AG04449 (cell line): ENCODE measurements at regions not wholly inside any gene's neighbourhood (a gene's known extent, or its start where the extent isn't known, plus 50 kb on each side); places are given as distances from the start of the nearest gene placed in this dataset.

Experiments
- CTCF ChIA-PET: fragments of 350-600 bp; formaldehyde crosslinking; extraction: SDS; loops from one replicate; lab custom pipeline; 2021; ENCODE audit warnings: antibody characterized with exemption; lab: Yijun Ruan, JAX
- POLR2A ChIA-PET: fragments of 400-600, 350-600 bp; formaldehyde crosslinking; extraction: SDS; loops from one replicate; lab custom pipeline; 2020; ENCODE audit warnings: antibody characterized with exemption, inconsistent platforms; lab: Yijun Ruan, JAX
- DNase-seq: peaks from one replicate; pipeline ENCODE4 v3.0.0-alpha.2; 2010; ENCODE audit warnings: low read depth, low spot score
- H3K4me3 ChIP-seq: 2 replicates; pipeline ENCODE4 v1.5.1; 2011; ENCODE audit warnings: low read depth, mild to moderate bottlenecking, control low read depth, low read length
- CTCF ChIP-seq: IDR thresholded peaks from one replicate; pipeline ENCODE4 v1.5.1; 2011; ENCODE audit warnings: mild to moderate bottlenecking, moderate library complexity, low read length, control low read depth, inconsistent platforms; ENCODE audit not compliant: insufficient read depth; ENCODE audit errors: missing control alignments

GRCh38 chr3:27889745-27890144 is 167.6 kb upstream of the EOMES start:
- H3K4me3 ChIP-seq = no peak overlapping the region
- CTCF ChIA-PET = no interaction called here
- no peak for DNase-seq
- POLR2A ChIA-PET = no interaction called here
- no peak for TF ChIP-seq CTCF

- no peak for TF ChIP-seq CTCF
- DNase-seq = no peak
- POLR2A ChIA-PET = no interaction called here
- H3K4me3 ChIP-seq = no peak overlapping the region
- CTCF ChIA-PET = no interaction called here
Observed at GRCh38 chr3:27900316-27900715, 178.2 kb upstream of the EOMES start.

GRCh38 chr3:27903446-27903845 is 181.3 kb upstream of the EOMES start:
- DNase-seq = no peak
- no peak overlapping the region for H3K4me3 ChIP-seq
- CTCF ChIA-PET = no interaction called here
- no peak for TF ChIP-seq CTCF
- POLR2A ChIA-PET = no interaction called here

- no peak for DNase-seq
- ChIA-PET CTCF (no interaction called here), POLR2A (no interaction called here)
- TF ChIP-seq CTCF = no peak
- no peak overlapping the region for H3K4me3 ChIP-seq
Observed at GRCh38 chr3:27905625-27906024, 183.5 kb upstream of the EOMES start.

- no peak overlapping the region for H3K4me3 ChIP-seq
- CTCF ChIA-PET = no interaction called here
- POLR2A ChIA-PET = no interaction called here
- DNase-seq = no peak
- TF ChIP-seq CTCF = no peak
Observed at GRCh38 chr3:27907148-27907547, 185.0 kb upstream of the EOMES start.

- DNase-seq = no peak
- no peak for TF ChIP-seq CTCF
- ChIA-PET CTCF (no interaction called here), POLR2A (no interaction called here)
- no peak overlapping the region for H3K4me3 ChIP-seq
Observed at GRCh38 chr3:27907929-27908328, 185.8 kb upstream of the EOMES start.
